A673 (cell line): ENCODE measurements at regions not wholly inside any gene's neighbourhood (a gene's known extent, or its start where the extent isn't known, plus 50 kb on each side); places are given as distances from the start of the nearest gene placed in this dataset.

Experiments used
- BruUV-seq: library from RNA; stranded (reverse); fragments of 400-500 nt; replicated peaks from 2 replicates; lab custom pipeline; 2021; lab: Mats Ljungman, UMichigan
- CTCF ChIA-PET: fragments of 300-600 bp; sonication (Branson Sonifier 250); formaldehyde crosslinking; loops from one replicate; lab custom pipeline; 2022; ENCODE audit warnings: antibody characterized with exemption; lab: Charles Lee
- POLR2A ChIA-PET: fragments of 300-600 bp; sonication (Branson Sonifier 250); formaldehyde crosslinking; loops from one replicate; lab custom pipeline; 2022; ENCODE audit warnings: antibody characterized with exemption; ENCODE audit not compliant: low non-redundant PET; lab: Charles Lee
- DNase-seq: peaks from one replicate; pipeline ENCODE4 v3.0.0-alpha.2; 2015; ENCODE audit warnings: low spot score
- H3K27ac ChIP-seq: fragments of 200-600 bp; sonication (generic); 2 replicates; pipeline ENCODE4 v1.5.1; 2016; ENCODE audit warnings: mixed run types, low read depth, mild to moderate bottlenecking, mixed read lengths, antibody characterized with exemption, low read length; ENCODE audit not compliant: poor library complexity, severe bottlenecking
- H3K27me3 ChIP-seq: fragments of 200-600 bp; sonication (generic); replicated peaks from 2 replicates; pipeline ENCODE4 v1.6.1; 2017; ENCODE audit warnings: mixed run types, low read depth, mild to moderate bottlenecking, mixed read lengths, antibody characterized with exemption, low read length; ENCODE audit not compliant: insufficient read depth, poor library complexity
- H3K36me3 ChIP-seq: fragments of 200-600 bp; sonication (generic); 2 replicates; pipeline ENCODE4 v1.6.1; 2016; ENCODE audit warnings: mixed run types, mild to moderate bottlenecking, mixed read lengths, antibody characterized with exemption, low read length; ENCODE audit not compliant: insufficient read depth, poor library complexity, severe bottlenecking
- H3K4me1 ChIP-seq: fragments of 200-600 bp; sonication (generic); 2 replicates; pipeline ENCODE4 v1.6.1; 2017; ENCODE audit warnings: mixed run types, mild to moderate bottlenecking, mixed read lengths, antibody characterized with exemption, low read length; ENCODE audit not compliant: insufficient read depth, poor library complexity, severe bottlenecking
- H3K4me3 ChIP-seq: fragments of 200-600 bp; sonication (generic); 2 replicates; pipeline ENCODE4 v1.5.1; 2016; ENCODE audit warnings: low read depth, mixed run types, mild to moderate bottlenecking, mixed read lengths, low read length; ENCODE audit not compliant: poor library complexity, severe bottlenecking
- H3K9me3 ChIP-seq: fragments of 200-600 bp; sonication (generic); 2 replicates; pipeline ENCODE4 v1.6.1; 2016; ENCODE audit warnings: mixed run types, low read depth, mild to moderate bottlenecking, mixed read lengths, antibody characterized with exemption, low read length; ENCODE audit not compliant: poor library complexity, severe bottlenecking
- EZH2 ChIP-seq: fragments of 200-600 bp; sonication (generic); IDR thresholded peaks from 2 replicates; pipeline ENCODE4 v1.6.1; 2017; ENCODE audit warnings: borderline replicate concordance, low read depth, mild to moderate bottlenecking, mixed read lengths, antibody characterized with exemption, low read length; ENCODE audit not compliant: poor library complexity, severe bottlenecking
- intact Hi-C: fragments of 100-400 bp; cut with micrococcal nuclease; formaldehyde crosslinking; loops from one replicate; pipeline ENCODE4 v1.10.0; 2022; ENCODE audit not compliant: unreplicated experiment
- TF ChIP-seq, protein P1 (sequence below): fragments of 300-800, 200-600 bp; sonication (generic); conservative IDR thresholded peaks from 2 replicates; pipeline ENCODE4 v1.5.1; 2017; ENCODE audit warnings: low read depth, mild to moderate bottlenecking, antibody characterized with exemption, low read length, moderate library complexity, mixed read lengths

DNA sequence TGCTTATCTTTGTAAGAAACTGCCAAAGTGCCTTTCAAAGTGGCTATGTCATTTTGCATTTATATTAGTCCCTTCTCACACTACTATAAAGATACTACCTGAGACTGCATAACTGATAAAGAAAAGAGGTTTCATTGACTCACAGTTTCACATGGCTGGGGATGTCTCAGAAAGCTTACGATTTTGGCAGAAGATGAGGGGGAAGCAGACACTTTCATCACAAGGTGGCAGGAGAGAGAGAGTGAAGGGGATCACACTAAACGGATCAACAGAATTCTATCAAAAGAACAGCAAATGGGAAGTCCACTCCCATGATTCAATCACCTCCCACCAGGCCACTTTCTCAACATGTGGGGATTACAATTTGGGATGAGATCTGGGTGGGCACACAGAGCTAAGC lies 1352.0 kb upstream of the B3GALT2 start:
- intact Hi-C loops, result no loop called here
- no peak for DNase-seq
- H3K4me1 ChIP-seq, result no peaks in the 10 kb centered on the region
- no peak for TF ChIP-seq EZH2
- TF ChIP-seq, protein P1, sequence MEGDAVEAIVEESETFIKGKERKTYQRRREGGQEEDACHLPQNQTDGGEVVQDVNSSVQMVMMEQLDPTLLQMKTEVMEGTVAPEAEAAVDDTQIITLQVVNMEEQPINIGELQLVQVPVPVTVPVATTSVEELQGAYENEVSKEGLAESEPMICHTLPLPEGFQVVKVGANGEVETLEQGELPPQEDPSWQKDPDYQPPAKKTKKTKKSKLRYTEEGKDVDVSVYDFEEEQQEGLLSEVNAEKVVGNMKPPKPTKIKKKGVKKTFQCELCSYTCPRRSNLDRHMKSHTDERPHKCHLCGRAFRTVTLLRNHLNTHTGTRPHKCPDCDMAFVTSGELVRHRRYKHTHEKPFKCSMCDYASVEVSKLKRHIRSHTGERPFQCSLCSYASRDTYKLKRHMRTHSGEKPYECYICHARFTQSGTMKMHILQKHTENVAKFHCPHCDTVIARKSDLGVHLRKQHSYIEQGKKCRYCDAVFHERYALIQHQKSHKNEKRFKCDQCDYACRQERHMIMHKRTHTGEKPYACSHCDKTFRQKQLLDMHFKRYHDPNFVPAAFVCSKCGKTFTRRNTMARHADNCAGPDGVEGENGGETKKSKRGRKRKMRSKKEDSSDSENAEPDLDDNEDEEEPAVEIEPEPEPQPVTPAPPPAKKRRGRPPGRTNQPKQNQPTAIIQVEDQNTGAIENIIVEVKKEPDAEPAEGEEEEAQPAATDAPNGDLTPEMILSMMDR, result 0 out of 2 replicates have a peak, but pooled peaks have one; percentile 31
- H3K9me3 ChIP-seq, result no peaks in the 10 kb centered on the region
- H3K4me3 ChIP-seq, result no peak overlapping the region
- no peaks in the 10 kb centered on the region for H3K36me3 ChIP-seq
- H3K27me3 ChIP-seq, result no peaks in the 10 kb centered on the region
- no TSS peak for BruUV-seq
- H3K27ac ChIP-seq, result no peak overlapping the region
- POLR2A ChIA-PET, result no interaction called here
- CTCF ChIA-PET, result no interaction called here

DNA sequence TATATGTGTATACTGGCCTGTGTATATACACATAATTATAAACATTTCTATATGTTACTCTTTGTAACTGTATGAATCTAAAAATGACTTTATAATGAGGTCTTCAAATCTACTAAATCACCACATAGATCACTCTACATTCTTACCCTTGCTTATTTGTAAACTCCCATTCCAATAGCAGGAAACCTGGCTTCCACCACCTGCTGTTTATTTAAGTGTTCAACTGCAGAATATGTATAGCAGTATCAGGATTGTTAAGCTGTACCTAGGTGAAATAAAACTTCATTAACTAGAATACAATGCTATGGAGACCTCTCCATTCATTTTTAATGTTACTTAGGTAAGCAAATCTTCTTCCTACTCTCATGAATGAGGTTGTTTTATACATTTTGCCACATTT lies 1351.1 kb upstream of the B3GALT2 start:
- no peak for DNase-seq
- Histone ChIP-seq H3K36me3 (no peaks in the 10 kb centered on the region), H3K27me3 (no peaks in the 10 kb centered on the region), H3K4me1 (no peaks in the 10 kb centered on the region), H3K27ac (no peak overlapping the region), H3K4me3 (no peak overlapping the region), H3K9me3 (no peaks in the 10 kb centered on the region)
- ChIA-PET POLR2A (no interaction called here), CTCF (no interaction called here)
- no peak for TF ChIP-seq EZH2
- TF ChIP-seq, protein P1, result no peak
- no TSS peak for BruUV-seq
- intact Hi-C loops, result no loop called here

- intact Hi-C loops, result no loop called here
- H3K4me3 ChIP-seq, result no peak overlapping the region
- TF ChIP-seq, protein P1, result no peak
- no peaks in the 10 kb centered on the region for H3K4me1 ChIP-seq
- BruUV-seq, result no TSS peak
- H3K9me3 ChIP-seq, result no peaks in the 10 kb centered on the region
- H3K36me3 ChIP-seq, result no peaks in the 10 kb centered on the region
- CTCF ChIA-PET, result no interaction called here
- POLR2A ChIA-PET, result no interaction called here
- H3K27me3 ChIP-seq, result no peaks in the 10 kb centered on the region
- no peak overlapping the region for H3K27ac ChIP-seq
- DNase-seq, result no peak
These were observed 1349.0 kb upstream of the B3GALT2 start for GRCh38 chr1:194535369-194535768.
